Retinal pigment epithelial cell (primary cell): ENCODE measurements at regions not wholly inside any gene's neighbourhood (a gene's known extent, or its start where the extent isn't known, plus 50 kb on each side); places are given as distances from the start of the nearest gene placed in this dataset.

Source experiments
- DNase-seq: peaks from one replicate; pipeline ENCODE4 v3.0.0-alpha.2; 2010; ENCODE audit warnings: low read depth
- H3K4me3 ChIP-seq: 2 replicates; pipeline ENCODE4 v1.5.1; 2011; ENCODE audit warnings: mild to moderate bottlenecking, low read length, control low read depth, moderate library complexity
- TF ChIP-seq, protein P1 (sequence below): conservative IDR thresholded peaks from 2 replicates; pipeline ENCODE4 v1.5.1; 2011; ENCODE audit warnings: low read depth, low read length, control low read depth, inconsistent platforms

- H3K4me3 ChIP-seq = no peak overlapping the region
- no peak for DNase-seq
- TF ChIP-seq, protein P1, sequence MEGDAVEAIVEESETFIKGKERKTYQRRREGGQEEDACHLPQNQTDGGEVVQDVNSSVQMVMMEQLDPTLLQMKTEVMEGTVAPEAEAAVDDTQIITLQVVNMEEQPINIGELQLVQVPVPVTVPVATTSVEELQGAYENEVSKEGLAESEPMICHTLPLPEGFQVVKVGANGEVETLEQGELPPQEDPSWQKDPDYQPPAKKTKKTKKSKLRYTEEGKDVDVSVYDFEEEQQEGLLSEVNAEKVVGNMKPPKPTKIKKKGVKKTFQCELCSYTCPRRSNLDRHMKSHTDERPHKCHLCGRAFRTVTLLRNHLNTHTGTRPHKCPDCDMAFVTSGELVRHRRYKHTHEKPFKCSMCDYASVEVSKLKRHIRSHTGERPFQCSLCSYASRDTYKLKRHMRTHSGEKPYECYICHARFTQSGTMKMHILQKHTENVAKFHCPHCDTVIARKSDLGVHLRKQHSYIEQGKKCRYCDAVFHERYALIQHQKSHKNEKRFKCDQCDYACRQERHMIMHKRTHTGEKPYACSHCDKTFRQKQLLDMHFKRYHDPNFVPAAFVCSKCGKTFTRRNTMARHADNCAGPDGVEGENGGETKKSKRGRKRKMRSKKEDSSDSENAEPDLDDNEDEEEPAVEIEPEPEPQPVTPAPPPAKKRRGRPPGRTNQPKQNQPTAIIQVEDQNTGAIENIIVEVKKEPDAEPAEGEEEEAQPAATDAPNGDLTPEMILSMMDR = no peak
Measured at GRCh38 chr21:16377120-16377658, 647.4 kb downstream of the USP25 start.

DNA sequence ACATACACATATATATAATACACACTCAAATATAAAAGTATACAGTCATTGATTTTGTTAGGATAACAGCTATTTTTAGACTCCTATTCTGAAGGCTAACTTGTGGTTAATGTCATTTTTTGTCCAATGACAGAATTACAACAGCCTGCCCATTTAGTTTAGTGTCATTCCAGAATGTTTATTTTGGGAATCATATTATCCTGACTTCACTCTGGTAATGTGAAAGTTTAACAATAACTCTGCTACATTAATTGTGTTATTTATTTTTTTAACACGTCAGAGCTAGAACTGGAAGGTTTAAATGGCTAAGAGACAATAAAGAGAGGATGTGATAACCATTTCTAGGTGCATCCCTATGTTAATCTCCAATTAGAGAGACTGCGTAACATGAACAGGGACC lies 648.1 kb downstream of the USP25 start:
- TF ChIP-seq, protein P1 = no peak
- DNase-seq = no peak
- H3K4me3 ChIP-seq = no peak overlapping the region

DNA sequence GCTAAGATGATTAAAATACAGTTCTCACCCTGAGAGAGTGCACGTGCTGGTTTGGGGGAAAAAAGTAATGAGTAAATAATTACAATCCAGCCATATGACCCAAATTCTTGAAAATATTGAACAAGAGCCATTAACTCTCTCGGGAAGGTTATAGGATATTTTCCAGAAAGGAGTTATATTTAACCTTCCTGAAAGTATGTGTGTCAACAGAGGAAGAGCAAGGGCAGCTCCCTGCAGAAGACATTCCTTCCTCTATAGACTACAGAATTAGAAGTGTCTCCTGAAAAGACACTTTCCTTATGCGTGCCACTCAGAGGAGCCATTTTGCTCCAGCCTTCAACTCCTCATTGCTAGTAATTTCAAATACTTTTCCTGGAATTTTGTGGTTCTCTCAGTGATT lies 648.7 kb downstream of the USP25 start:
- DNase-seq = no peak
- TF ChIP-seq, protein P1 = no peak
- H3K4me3 ChIP-seq = no peak overlapping the region

DNA sequence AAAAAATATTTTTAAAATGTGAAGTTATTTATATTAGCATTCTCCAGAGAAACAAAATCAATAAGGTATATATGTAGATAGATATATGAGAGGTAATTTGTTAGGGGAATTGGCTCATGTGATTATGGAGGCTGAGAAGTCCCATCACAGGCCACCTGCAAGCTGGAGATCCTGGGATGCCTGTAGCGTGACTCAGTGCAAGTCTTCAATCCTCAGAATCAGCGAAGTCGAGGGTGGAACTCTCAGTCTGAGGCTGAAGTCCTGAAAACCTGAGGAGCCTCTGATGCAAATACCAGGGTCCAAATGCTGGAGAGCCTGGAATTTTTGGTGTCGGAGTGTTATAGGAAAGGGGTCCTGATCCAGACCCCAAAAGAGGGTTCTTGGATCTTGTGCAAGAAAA lies 658.5 kb downstream of the USP25 start:
- TF ChIP-seq, protein P1 = no peak
- DNase-seq = no peak
- no peak overlapping the region for H3K4me3 ChIP-seq

- DNase-seq = no peak
- TF ChIP-seq, protein P1 = no peak
Measured at GRCh38 chr21:16388911-16389560, 659.3 kb downstream of the USP25 start.

GRCh38 chr21:16389643-16390042 lies 659.9 kb downstream of the USP25 start:
- TF ChIP-seq, protein P1 = no peak
- H3K4me3 ChIP-seq = no peak overlapping the region
- DNase-seq = no peak

More at GRCh38 chr21:16388911-16389560, 659.3 kb downstream of the USP25 start:
- no peak overlapping the region for H3K4me3 ChIP-seq

DNA sequence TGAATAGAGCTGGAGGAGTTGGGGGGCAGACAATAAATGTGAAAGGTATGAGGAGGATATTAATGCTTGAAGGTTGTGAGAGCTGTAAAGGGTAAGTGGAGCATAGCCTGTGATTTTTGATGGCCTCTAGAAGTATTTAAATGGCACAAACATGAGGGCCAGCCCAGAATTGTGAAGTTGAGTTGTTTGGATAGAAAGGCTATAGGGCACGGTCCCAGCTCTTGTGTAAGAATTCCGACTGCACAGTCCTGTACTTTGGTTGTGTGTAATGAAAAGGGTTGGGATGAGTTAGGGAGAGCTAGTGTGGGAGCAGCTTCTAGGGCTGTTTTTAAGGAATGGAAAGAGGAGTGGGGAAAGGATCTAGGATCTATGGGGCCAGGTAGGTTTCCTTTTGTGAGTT lies 665.5 kb downstream of the USP25 start:
- H3K4me3 ChIP-seq = no peak overlapping the region
- TF ChIP-seq, protein P1 = no peak
- no peak for DNase-seq
